Right lobe of liver (tissue), 4 donors: ENCODE measurements at regions not wholly inside any gene's neighbourhood (a gene's known extent, or its start where the extent isn't known, plus 50 kb on each side); places are given as distances from the start of the nearest gene placed in this dataset.

ENCODE experiments used
- CTCF ChIP-seq, 4 donors: fragments of 200-600 bp in 3 of 4; fragments of 450-650 bp in 1 of 4; IDR thresholded peaks; one replicate each; pipeline versions ENCODE4 v1.5.1 to v1.8.0; 2016 to 2022; ENCODE audit warnings: antibody characterized with exemption in 4 of 4, mild to moderate bottlenecking in 2 of 4
- POLR2A ChIP-seq: fragments of 450-650 bp; IDR thresholded peaks from one replicate; pipeline ENCODE4 v1.6.1; 2017; ENCODE audit warnings: antibody characterized with exemption, mild to moderate bottlenecking
- donor health status: DM: no; HTN: no; CAD: no.
- donor health status: DM: no; HTN: no; CAD: no.
- donor health status: DM: no; HTN: yes; CAD: no.

GRCh38 chr1:47507881-47508701 lies 70.2 kb downstream of the FOXD2 start:
- TF ChIP-seq CTCF (IDR thresholded peaks at IDR 0.05): no peak
- peak; percentile 46 for TF ChIP-seq POLR2A
